A673 (cell line): ENCODE measurements at regions not wholly inside any gene's neighbourhood (a gene's known extent, or its start where the extent isn't known, plus 50 kb on each side); places are given as distances from the start of the nearest gene placed in this dataset.

ENCODE experiments used
- CTCF ChIP-seq: fragments of 300-800, 200-600 bp; sonication (generic); conservative IDR thresholded peaks from 2 replicates; pipeline ENCODE4 v1.5.1; 2017; ENCODE audit warnings: low read depth, mild to moderate bottlenecking, antibody characterized with exemption, low read length, moderate library complexity, mixed read lengths
- EZH2 ChIP-seq: fragments of 200-600 bp; sonication (generic); IDR thresholded peaks from 2 replicates; pipeline ENCODE4 v1.6.1; 2017; ENCODE audit warnings: borderline replicate concordance, low read depth, mild to moderate bottlenecking, mixed read lengths, antibody characterized with exemption, low read length; ENCODE audit not compliant: poor library complexity, severe bottlenecking

- TF ChIP-seq CTCF: no peak
- no peak for TF ChIP-seq EZH2
These were observed 216.0 kb downstream of the SEC14L1 start for GRCh38 chr17:77356690-77357201.
